PC-3 (cell line): ENCODE measurements at regions not wholly inside any gene's neighbourhood (a gene's known extent, or its start where the extent isn't known, plus 50 kb on each side); places are given as distances from the start of the nearest gene placed in this dataset.

Experiments used
- ATAC-seq: fragments of 200-7000 bp; cut with Tn5 transposase; 2 replicates; pipeline ENCODE4 v1.9.1; 2020; ENCODE audit warnings: mild to moderate bottlenecking, moderate library complexity
- BruUV-seq: library from RNA; stranded (reverse); fragments of 400-500 nt; replicated peaks from 2 replicates; lab custom pipeline; 2021; lab: Mats Ljungman, UMichigan
- CTCF ChIA-PET: fragments of 300-600 bp; sonication (Branson Sonifier 250); formaldehyde crosslinking; loops from one replicate; lab custom pipeline; 2022; ENCODE audit warnings: antibody characterized with exemption; lab: Charles Lee
- POLR2A ChIA-PET: fragments of 300-600 bp; sonication (Branson Sonifier 250); formaldehyde crosslinking; loops from one replicate; lab custom pipeline; 2022; ENCODE audit warnings: antibody characterized with exemption; ENCODE audit not compliant: unreplicated experiment; lab: Charles Lee
- DNase-seq: peaks from one replicate; pipeline ENCODE4 v3.0.0-alpha.2; 2015
- H2AFZ ChIP-seq: fragments of 300-600 bp; sonication (generic); 2 replicates; pipeline ENCODE4 v1.6.0; 2016; ENCODE audit warnings: antibody characterized with exemption, low read length
- H3F3A ChIP-seq: fragments of 300-600 bp; sonication (generic); one replicate; pipeline ENCODE4 v1.6.0; 2017; ENCODE audit warnings: antibody characterized with exemption, low read length, control low read depth, mild to moderate bottlenecking; ENCODE audit not compliant: unreplicated experiment
- H3K27ac ChIP-seq: fragments of 300-600 bp; sonication (generic); 2 replicates; pipeline ENCODE4 v1.5.1; 2016; ENCODE audit warnings: mild to moderate bottlenecking, low read length
- H3K27me3 ChIP-seq: fragments of 300-600 bp; sonication (generic); 2 replicates; pipeline ENCODE4 v1.6.1; 2016; ENCODE audit warnings: low read length, mixed read lengths
- H3K36me3 ChIP-seq: fragments of 300-600 bp; sonication (generic); 2 replicates; pipeline ENCODE4 v1.6.1; 2016; ENCODE audit warnings: low read depth, mixed run types, low read length, mixed read lengths
- H3K4me1 ChIP-seq: fragments of 300-600 bp; sonication (generic); 2 replicates; pipeline ENCODE4 v1.5.1; 2016; ENCODE audit warnings: low read length; ENCODE audit not compliant: insufficient read depth
- H3K4me2 ChIP-seq: fragments of 300-600 bp; sonication (generic); 2 replicates; pipeline ENCODE4 v1.6.0; 2016; ENCODE audit warnings: low read length
- H3K4me3 ChIP-seq: fragments of 300-600 bp; sonication (generic); 2 replicates; pipeline ENCODE4 v1.5.1; 2016; ENCODE audit warnings: mild to moderate bottlenecking, low read length, mixed read lengths
- H3K79me2 ChIP-seq: fragments of 300-600 bp; sonication (generic); 2 replicates; pipeline ENCODE4 v1.6.1; 2017; ENCODE audit warnings: low read length, mixed read lengths
- H3K9ac ChIP-seq: fragments of 300-600 bp; sonication (generic); 2 replicates; pipeline ENCODE4 v1.6.0; 2016; ENCODE audit warnings: mild to moderate bottlenecking, low read length
- H3K9me2 ChIP-seq: fragments of 300-600 bp; sonication (generic); replicated peaks from 2 replicates; pipeline ENCODE4 v1.6.1; 2016; ENCODE audit warnings: mixed run types, low read length, mixed read lengths
- H3K9me3 ChIP-seq: fragments of 300-600 bp; sonication (generic); 2 replicates; pipeline ENCODE4 v1.6.1; 2016; ENCODE audit warnings: low read length, mixed read lengths
- H4K20me1 ChIP-seq: fragments of 300-600 bp; sonication (generic); 2 replicates; pipeline ENCODE4 v1.6.1; 2016; ENCODE audit warnings: low read length, mixed read lengths
- EZH2 ChIP-seq: fragments of 300-600 bp; sonication (generic); IDR thresholded peaks from one replicate; pipeline ENCODE4 v1.6.1; 2017; ENCODE audit warnings: antibody characterized with exemption, mild to moderate bottlenecking, low read length; ENCODE audit not compliant: unreplicated experiment
- EZH2phosphoT487 ChIP-seq: fragments of 300-600 bp; sonication (generic); IDR thresholded peaks from 2 replicates; pipeline ENCODE4 v1.6.1; 2018; ENCODE audit warnings: mild to moderate bottlenecking, antibody characterized with exemption, low read length, borderline replicate concordance
- intact Hi-C: fragments of 100-400 bp; cut with micrococcal nuclease; formaldehyde crosslinking; loops from 2 replicates; pipeline ENCODE4 v1.9.0; 2023
- TF ChIP-seq, protein P1 (sequence below): fragments of 300-600 bp; sonication (generic); conservative IDR thresholded peaks from 2 replicates; pipeline ENCODE4 v1.5.1; 2017; ENCODE audit warnings: antibody characterized with exemption, low read depth, mild to moderate bottlenecking, low read length

DNA sequence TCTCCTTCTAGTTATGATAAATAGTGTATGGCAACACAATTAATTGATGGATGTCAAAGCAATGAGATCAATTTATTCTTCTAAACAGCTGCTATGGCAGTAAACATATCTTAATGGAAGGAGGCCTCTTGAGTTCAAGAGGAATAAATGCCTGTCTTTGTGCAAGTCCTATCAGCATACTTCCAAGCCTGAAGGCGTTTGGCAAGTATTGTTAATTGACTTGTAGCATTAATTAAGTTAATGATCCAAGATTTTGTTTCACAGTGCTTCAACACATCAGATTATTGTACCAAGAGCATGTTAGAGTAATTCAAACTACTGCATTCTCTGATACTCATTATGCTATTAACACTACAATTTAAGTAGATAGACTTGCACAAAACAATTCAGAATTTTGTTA, 144.8 kb downstream of the FAT4 start:
- no peak overlapping the region for H3K4me3 ChIP-seq
- no peaks in the 10 kb centered on the region for H3K27me3 ChIP-seq
- intact Hi-C loops, result no loop called here
- no peak overlapping the region for H3K27ac ChIP-seq
- H3K9ac ChIP-seq, result no peak overlapping the region
- no peaks in the 10 kb centered on the region for H3F3A ChIP-seq
- no peaks in the 10 kb centered on the region for H3K36me3 ChIP-seq
- no peak for DNase-seq
- no peaks in the 10 kb centered on the region for H3K4me1 ChIP-seq
- TF ChIP-seq EZH2, result no peak
- no peak for TF ChIP-seq EZH2phosphoT487
- TF ChIP-seq, protein P1, sequence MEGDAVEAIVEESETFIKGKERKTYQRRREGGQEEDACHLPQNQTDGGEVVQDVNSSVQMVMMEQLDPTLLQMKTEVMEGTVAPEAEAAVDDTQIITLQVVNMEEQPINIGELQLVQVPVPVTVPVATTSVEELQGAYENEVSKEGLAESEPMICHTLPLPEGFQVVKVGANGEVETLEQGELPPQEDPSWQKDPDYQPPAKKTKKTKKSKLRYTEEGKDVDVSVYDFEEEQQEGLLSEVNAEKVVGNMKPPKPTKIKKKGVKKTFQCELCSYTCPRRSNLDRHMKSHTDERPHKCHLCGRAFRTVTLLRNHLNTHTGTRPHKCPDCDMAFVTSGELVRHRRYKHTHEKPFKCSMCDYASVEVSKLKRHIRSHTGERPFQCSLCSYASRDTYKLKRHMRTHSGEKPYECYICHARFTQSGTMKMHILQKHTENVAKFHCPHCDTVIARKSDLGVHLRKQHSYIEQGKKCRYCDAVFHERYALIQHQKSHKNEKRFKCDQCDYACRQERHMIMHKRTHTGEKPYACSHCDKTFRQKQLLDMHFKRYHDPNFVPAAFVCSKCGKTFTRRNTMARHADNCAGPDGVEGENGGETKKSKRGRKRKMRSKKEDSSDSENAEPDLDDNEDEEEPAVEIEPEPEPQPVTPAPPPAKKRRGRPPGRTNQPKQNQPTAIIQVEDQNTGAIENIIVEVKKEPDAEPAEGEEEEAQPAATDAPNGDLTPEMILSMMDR, result no peak
- no TSS peak for BruUV-seq
- ChIA-PET CTCF (no interaction called here), POLR2A (no interaction called here)
- no peaks in the 10 kb centered on the region for H4K20me1 ChIP-seq
- H3K4me2 ChIP-seq, result no peak overlapping the region
- H3K79me2 ChIP-seq, result no peaks in the 10 kb centered on the region
- no peaks in the 10 kb centered on the region for H3K9me2 ChIP-seq
- no peak for ATAC-seq
- no peak overlapping the region for H2AFZ ChIP-seq
- no peaks in the 10 kb centered on the region for H3K9me3 ChIP-seq

DNA sequence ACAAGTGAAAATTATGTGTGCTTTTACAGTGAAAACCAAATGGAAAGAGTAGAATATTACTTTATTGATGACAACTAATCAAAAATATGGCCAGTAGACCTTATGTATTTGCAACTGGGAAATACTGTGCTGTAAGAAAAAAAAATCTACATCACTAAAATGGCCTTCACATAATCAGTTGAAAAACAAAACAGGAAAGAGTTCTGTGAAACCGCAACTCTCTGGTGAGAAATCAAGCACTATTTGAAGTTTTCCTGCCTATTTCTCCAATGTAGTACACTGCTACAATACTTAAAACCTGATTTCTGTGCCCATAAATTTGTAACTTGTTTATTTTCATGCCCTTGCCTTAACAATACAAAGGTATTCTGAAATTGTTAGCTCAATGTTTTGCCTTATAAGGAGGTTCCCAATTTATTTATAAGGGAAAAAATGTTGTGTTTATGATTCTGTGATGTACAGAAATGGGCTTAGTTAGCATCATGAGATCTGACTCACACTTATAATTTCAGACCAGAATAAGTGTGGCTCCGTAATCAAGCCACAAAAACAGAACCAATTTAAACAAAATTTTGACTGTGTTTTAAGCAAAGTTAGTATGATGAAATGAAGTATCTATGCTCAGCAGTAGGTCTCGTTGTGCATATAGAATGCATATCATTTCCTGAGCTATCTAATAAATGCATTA, 147.1 kb downstream of the FAT4 start:
- no peaks in the 10 kb centered on the region for H3K36me3 ChIP-seq
- ATAC-seq (no peak), DNase-seq (no peak)
- H3K4me1 ChIP-seq, result no peaks in the 10 kb centered on the region
- no peaks in the 10 kb centered on the region for H3K9me3 ChIP-seq
- H3F3A ChIP-seq, result no peaks in the 10 kb centered on the region
- no peak overlapping the region for H3K9ac ChIP-seq
- H3K27me3 ChIP-seq, result no peaks in the 10 kb centered on the region
- no peaks in the 10 kb centered on the region for H4K20me1 ChIP-seq
- no peak overlapping the region for H3K4me2 ChIP-seq
- H3K27ac ChIP-seq, result no peak overlapping the region
- H3K79me2 ChIP-seq, result no peaks in the 10 kb centered on the region
- BruUV-seq, result no TSS peak
- no peak overlapping the region for H3K4me3 ChIP-seq
- no peaks in the 10 kb centered on the region for H3K9me2 ChIP-seq
- POLR2A ChIA-PET, result no interaction called here
- H2AFZ ChIP-seq, result no peak overlapping the region
- intact Hi-C loops, result no loop called here
- CTCF ChIA-PET, result no interaction called here
- TF ChIP-seq, protein P1, result no peak
- no peak for TF ChIP-seq EZH2phosphoT487
- TF ChIP-seq EZH2, result no peak

DNA sequence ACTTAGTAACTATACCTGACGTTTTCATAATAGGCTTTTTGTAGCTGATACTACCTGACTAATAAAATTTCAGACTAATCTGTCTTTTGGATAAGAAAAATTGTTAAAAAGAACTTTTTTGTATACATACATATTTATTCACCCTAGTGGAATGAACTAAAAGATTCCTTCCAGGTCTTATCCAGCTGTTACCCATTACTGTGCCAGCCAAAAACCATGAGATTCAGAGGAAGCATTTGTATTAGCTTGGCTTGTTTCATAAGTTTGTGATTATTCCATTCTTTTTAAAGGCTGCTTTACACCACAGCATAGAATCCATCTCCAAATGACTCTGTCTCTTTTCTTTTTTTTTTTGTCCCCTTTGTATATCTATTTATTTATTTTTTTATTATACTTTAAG, 149.4 kb downstream of the FAT4 start:
- TF ChIP-seq EZH2phosphoT487 (no peak), EZH2 (no peak)
- TF ChIP-seq, protein P1, result no peak
- Histone ChIP-seq H3K36me3 (no peaks in the 10 kb centered on the region), H3K9me3 (no peaks in the 10 kb centered on the region), H3K79me2 (no peaks in the 10 kb centered on the region), H3K27me3 (no peaks in the 10 kb centered on the region), H3K4me1 (no peaks in the 10 kb centered on the region), H3K4me3 (no peak overlapping the region), H3K27ac (no peak overlapping the region), H4K20me1 (no peaks in the 10 kb centered on the region), H3F3A (no peaks in the 10 kb centered on the region), H3K9ac (no peak overlapping the region), H3K4me2 (no peak overlapping the region), H3K9me2 (no peaks in the 10 kb centered on the region), H2AFZ (no peak overlapping the region)
- ChIA-PET CTCF (no interaction called here), POLR2A (no interaction called here)
- no TSS peak for BruUV-seq
- no peak for ATAC-seq
- intact Hi-C loops, result no loop called here
- DNase-seq, result no peak
